Fibroblast of lung (primary cell): ENCODE measurements at regions not wholly inside any gene's neighbourhood (a gene's known extent, or its start where the extent isn't known, plus 50 kb on each side); places are given as distances from the start of the nearest gene placed in this dataset.

Experiments used
- DNase-seq, 2 donors: peaks; one replicate each; pipeline versions ENCODE4 v3.0.0 to v3.0.0-alpha.2; 2010; ENCODE audit warnings: low read depth in 2 of 2
- H2AFZ ChIP-seq: 2 replicates; pipeline ENCODE4 v1.5.1; 2012; ENCODE audit warnings: low read length, control low read depth, inconsistent platforms
- H3K27ac ChIP-seq: 2 replicates; pipeline ENCODE4 v1.5.1; 2011; ENCODE audit warnings: low read length, control low read depth; ENCODE audit not compliant: insufficient read depth
- H3K27me3 ChIP-seq: 2 replicates; pipeline ENCODE4 v1.5.1; 2011; ENCODE audit warnings: mild to moderate bottlenecking, low read length; ENCODE audit not compliant: control insufficient read depth, insufficient read depth
- H3K36me3 ChIP-seq: 2 replicates; pipeline ENCODE4 v1.5.1; 2011; ENCODE audit warnings: low read length; ENCODE audit not compliant: control insufficient read depth, insufficient read depth
- H3K4me1 ChIP-seq: 2 replicates; pipeline ENCODE4 v1.5.1; 2011; ENCODE audit warnings: low read length; ENCODE audit not compliant: control insufficient read depth, insufficient read depth; ENCODE audit errors: extremely low read depth
- H3K4me2 ChIP-seq: 2 replicates; pipeline ENCODE4 v1.5.1; 2011; ENCODE audit warnings: low read length, control low read depth; ENCODE audit not compliant: insufficient read depth; ENCODE audit errors: extremely low read depth
- H3K4me3 ChIP-seq, 4 experiments: fragments of 200-600 bp in 1 of 4; sonication (generic) in 1 of 4; replicated peaks in 1 of 4; 2 replicates each; pipeline ENCODE4 v1.5.1; 2011 to 2016; ENCODE audit warnings: low read length in 4 of 4, low read depth in 3 of 4, mild to moderate bottlenecking in 3 of 4, control low read depth in 2 of 4, inconsistent platforms in 1 of 4, mixed read lengths in 1 of 4; ENCODE audit not compliant: insufficient read depth in 1 of 4; ENCODE audit errors: control extremely low read depth in 1 of 4
- H3K79me2 ChIP-seq: 2 replicates; pipeline ENCODE4 v1.5.1; 2012; ENCODE audit warnings: mild to moderate bottlenecking, low read length, inconsistent platforms; ENCODE audit not compliant: control insufficient read depth, insufficient read depth
- H3K9ac ChIP-seq: 2 replicates; pipeline ENCODE4 v1.5.1; 2011; ENCODE audit warnings: mild to moderate bottlenecking, low read length, control low read depth; ENCODE audit not compliant: insufficient read depth
- H3K9me3 ChIP-seq: 2 replicates; pipeline ENCODE4 v1.5.1; 2012; ENCODE audit warnings: low read depth, low read length; ENCODE audit not compliant: control insufficient read depth, insufficient read depth
- H4K20me1 ChIP-seq: 2 replicates; pipeline ENCODE4 v1.5.1; 2011; ENCODE audit warnings: low read length; ENCODE audit not compliant: control insufficient read depth, insufficient read depth; ENCODE audit errors: extremely low read depth
- EZH2 ChIP-seq: IDR thresholded peaks from 2 replicates; pipeline ENCODE4 v1.5.1; 2012; ENCODE audit warnings: low read length, control low read depth, mild to moderate bottlenecking; ENCODE audit errors: missing control alignments
- TF ChIP-seq, protein P1 (sequence below), 2 donors: IDR thresholded peaks in 1 of 2; conservative IDR thresholded peaks in 1 of 2; 1 replicate in 1 of 2; 2 replicates in 1 of 2; pipeline ENCODE4 v1.5.1; 2011 to 2012; ENCODE audit warnings: low read length in 2 of 2, control low read depth in 1 of 2, inconsistent platforms in 1 of 2, low read depth in 1 of 2, mild to moderate bottlenecking in 1 of 2

DNA sequence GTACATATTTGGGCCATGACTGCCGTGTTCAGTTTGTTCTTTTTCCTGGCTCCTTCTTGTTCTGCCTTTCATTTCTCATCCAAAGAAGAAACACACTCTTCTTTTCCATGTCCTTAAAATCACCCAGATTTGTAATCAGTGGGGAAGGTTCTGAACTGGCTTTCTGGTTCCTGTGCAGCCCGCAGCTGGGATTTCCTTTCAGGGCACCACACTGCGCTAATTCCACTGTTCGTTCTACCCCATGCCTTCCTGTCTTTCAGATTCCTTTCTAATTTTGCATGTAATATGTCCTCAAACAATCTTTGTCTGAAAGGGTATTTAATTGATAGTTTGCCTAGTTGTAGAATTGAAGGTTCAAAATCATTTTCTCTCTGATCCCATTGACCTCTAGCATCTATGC lies 94.1 kb downstream of the HS1BP3 start:
- no peaks in the 10 kb centered on the region for H3K79me2 ChIP-seq
- H2AFZ ChIP-seq, result no peak overlapping the region
- peaks cover 5% of the 10 kb centered on the region for H3K4me1 ChIP-seq
- peaks cover 2% of the 10 kb centered on the region for H3K27me3 ChIP-seq
- H3K9ac ChIP-seq, result no peak overlapping the region
- no peak overlapping the region for H3K4me3 ChIP-seq
- H3K9me3 ChIP-seq, result no peaks in the 10 kb centered on the region
- H3K27ac ChIP-seq, result no peak overlapping the region
- H3K4me2 ChIP-seq, result no peak overlapping the region
- no peaks in the 10 kb centered on the region for H3K36me3 ChIP-seq
- no peak for TF ChIP-seq EZH2
- TF ChIP-seq, protein P1, sequence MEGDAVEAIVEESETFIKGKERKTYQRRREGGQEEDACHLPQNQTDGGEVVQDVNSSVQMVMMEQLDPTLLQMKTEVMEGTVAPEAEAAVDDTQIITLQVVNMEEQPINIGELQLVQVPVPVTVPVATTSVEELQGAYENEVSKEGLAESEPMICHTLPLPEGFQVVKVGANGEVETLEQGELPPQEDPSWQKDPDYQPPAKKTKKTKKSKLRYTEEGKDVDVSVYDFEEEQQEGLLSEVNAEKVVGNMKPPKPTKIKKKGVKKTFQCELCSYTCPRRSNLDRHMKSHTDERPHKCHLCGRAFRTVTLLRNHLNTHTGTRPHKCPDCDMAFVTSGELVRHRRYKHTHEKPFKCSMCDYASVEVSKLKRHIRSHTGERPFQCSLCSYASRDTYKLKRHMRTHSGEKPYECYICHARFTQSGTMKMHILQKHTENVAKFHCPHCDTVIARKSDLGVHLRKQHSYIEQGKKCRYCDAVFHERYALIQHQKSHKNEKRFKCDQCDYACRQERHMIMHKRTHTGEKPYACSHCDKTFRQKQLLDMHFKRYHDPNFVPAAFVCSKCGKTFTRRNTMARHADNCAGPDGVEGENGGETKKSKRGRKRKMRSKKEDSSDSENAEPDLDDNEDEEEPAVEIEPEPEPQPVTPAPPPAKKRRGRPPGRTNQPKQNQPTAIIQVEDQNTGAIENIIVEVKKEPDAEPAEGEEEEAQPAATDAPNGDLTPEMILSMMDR (conservative IDR thresholded peaks at IDR 0.05 in 1 of 2, IDR thresholded peaks at IDR 0.05 in 1 of 2; ENCODE audit: low read depth in 1 of 2, low read length in 2 of 2), result no peak
- no peak for DNase-seq
- no peaks in the 10 kb centered on the region for H4K20me1 ChIP-seq

DNA sequence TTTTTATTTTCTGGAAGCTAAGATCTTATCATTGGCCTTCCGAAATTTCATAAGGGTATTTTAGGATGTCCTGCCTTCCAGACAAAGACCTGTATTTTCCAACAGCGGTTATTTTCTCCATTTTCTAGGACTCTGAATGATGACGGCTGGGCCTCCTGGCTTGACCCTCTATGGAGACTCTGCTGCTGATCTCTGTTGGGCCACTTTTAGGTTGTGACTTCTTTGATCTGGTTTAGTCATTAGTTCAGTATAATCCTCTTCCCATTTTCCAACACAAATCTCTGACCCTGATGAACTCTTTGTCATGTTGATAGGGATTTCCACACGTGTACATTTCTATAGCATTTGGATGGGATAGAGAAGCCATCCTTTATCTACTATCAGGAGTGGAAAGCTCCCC lies 93.7 kb downstream of the HS1BP3 start:
- no peak for DNase-seq
- Histone ChIP-seq H3K4me3 (no peak overlapping the region), H3K4me2 (no peak overlapping the region), H3K9me3 (no peaks in the 10 kb centered on the region), H3K79me2 (no peaks in the 10 kb centered on the region), H2AFZ (no peak overlapping the region), H3K36me3 (no peaks in the 10 kb centered on the region), H3K27ac (no peak overlapping the region), H3K4me1 (peaks cover 5% of the 10 kb centered on the region), H3K27me3 (peaks cover 2% of the 10 kb centered on the region), H3K9ac (no peak overlapping the region), H4K20me1 (no peaks in the 10 kb centered on the region)
- TF ChIP-seq, protein P1 (conservative IDR thresholded peaks at IDR 0.05 in 1 of 2, IDR thresholded peaks at IDR 0.05 in 1 of 2; ENCODE audit: low read depth in 1 of 2, low read length in 2 of 2), result no peak
- TF ChIP-seq EZH2, result no peak

DNA sequence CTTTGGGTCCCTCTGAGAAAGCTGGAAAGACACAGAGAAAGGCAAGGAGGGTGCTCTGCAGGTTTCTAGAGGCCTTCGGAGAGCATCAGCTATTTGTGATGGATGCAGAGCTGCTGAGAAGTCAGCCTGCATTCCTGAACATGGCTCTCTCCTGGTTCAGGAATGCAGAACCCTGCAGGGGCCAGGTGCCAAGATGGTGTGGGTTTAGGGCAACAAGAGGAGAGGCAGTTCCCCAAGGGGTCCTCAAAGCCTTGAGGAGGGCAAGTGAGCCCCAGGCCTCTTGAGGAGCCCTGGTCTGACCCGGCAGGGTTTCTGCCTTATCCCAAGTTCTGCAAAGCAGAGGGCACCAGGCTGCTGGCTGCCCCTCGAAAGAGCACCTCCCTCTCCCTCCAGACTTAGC lies 93.3 kb downstream of the HS1BP3 start:
- no peak for TF ChIP-seq EZH2
- TF ChIP-seq, protein P1 (conservative IDR thresholded peaks at IDR 0.05 in 1 of 2, IDR thresholded peaks at IDR 0.05 in 1 of 2; ENCODE audit: low read depth in 1 of 2, low read length in 2 of 2), result no peak
- Histone ChIP-seq H3K9me3 (no peaks in the 10 kb centered on the region), H4K20me1 (no peaks in the 10 kb centered on the region), H3K4me1 (peaks cover 7% of the 10 kb centered on the region), H2AFZ (no peak overlapping the region), H3K4me3 (no peak overlapping the region), H3K27me3 (peaks cover 2% of the 10 kb centered on the region), H3K27ac (no peak overlapping the region), H3K79me2 (no peaks in the 10 kb centered on the region), H3K36me3 (no peaks in the 10 kb centered on the region), H3K9ac (no peak overlapping the region), H3K4me2 (no peak overlapping the region)
- DNase-seq, result no peak
